Loucy (cell line): ENCODE measurements at regions not wholly inside any gene's neighbourhood (a gene's known extent, or its start where the extent isn't known, plus 50 kb on each side); places are given as distances from the start of the nearest gene placed in this dataset.

Experiments used
- EZH2phosphoT487 ChIP-seq: fragments of 200-600 bp; IDR thresholded peaks from 2 replicates; pipeline ENCODE4 v1.6.1; 2018; ENCODE audit warnings: antibody characterized with exemption, mild to moderate bottlenecking, moderate library complexity, borderline replicate concordance
- TF ChIP-seq, protein P1 (sequence below): fragments of 200-600 bp; sonication (generic); conservative IDR thresholded peaks from 2 replicates; pipeline ENCODE4 v1.5.1; 2014; ENCODE audit warnings: mild to moderate bottlenecking, antibody characterized with exemption, low read length

DNA sequence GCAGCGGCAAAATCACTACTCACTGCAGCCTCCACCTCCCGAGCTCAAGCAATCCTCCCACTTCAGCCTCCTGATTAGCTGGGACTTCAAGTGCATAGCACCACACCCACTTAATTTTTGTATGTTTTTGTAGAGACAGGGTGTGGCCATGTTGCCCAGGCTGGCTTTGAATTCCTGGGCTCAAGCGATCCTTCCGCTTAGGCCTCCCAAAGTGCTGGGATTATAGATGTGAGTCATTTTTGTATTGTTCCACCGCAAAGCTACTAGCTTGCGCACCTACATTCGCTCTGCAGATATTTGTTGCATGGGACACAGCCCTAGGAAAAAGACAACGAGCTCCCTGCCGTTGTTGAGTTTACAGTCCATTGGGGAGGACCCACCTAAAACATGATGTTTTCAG lies 173.5 kb upstream of the AGAP1 start:
- TF ChIP-seq, protein P1, sequence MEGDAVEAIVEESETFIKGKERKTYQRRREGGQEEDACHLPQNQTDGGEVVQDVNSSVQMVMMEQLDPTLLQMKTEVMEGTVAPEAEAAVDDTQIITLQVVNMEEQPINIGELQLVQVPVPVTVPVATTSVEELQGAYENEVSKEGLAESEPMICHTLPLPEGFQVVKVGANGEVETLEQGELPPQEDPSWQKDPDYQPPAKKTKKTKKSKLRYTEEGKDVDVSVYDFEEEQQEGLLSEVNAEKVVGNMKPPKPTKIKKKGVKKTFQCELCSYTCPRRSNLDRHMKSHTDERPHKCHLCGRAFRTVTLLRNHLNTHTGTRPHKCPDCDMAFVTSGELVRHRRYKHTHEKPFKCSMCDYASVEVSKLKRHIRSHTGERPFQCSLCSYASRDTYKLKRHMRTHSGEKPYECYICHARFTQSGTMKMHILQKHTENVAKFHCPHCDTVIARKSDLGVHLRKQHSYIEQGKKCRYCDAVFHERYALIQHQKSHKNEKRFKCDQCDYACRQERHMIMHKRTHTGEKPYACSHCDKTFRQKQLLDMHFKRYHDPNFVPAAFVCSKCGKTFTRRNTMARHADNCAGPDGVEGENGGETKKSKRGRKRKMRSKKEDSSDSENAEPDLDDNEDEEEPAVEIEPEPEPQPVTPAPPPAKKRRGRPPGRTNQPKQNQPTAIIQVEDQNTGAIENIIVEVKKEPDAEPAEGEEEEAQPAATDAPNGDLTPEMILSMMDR: no peak
- no peak for TF ChIP-seq EZH2phosphoT487
